Renal cortex interstitium (tissue), 11 donors: ENCODE measurements at regions not wholly inside any gene's neighbourhood (a gene's known extent, or its start where the extent isn't known, plus 50 kb on each side); places are given as distances from the start of the nearest gene placed in this dataset.
"Not testable (repeated sequence)": the region's sequence is repeated elsewhere in the genome, so short reads cannot be mapped to it uniquely, and the experiment has no call there.

ENCODE experiments used
- DNase-seq, 11 donors: peaks; one replicate each; pipeline ENCODE4 v3.0.0-alpha.2; 2013; ENCODE audit warnings: low read depth in 9 of 11, low spot score in 4 of 11; ENCODE audit errors: extremely low read depth in 1 of 11

DNA sequence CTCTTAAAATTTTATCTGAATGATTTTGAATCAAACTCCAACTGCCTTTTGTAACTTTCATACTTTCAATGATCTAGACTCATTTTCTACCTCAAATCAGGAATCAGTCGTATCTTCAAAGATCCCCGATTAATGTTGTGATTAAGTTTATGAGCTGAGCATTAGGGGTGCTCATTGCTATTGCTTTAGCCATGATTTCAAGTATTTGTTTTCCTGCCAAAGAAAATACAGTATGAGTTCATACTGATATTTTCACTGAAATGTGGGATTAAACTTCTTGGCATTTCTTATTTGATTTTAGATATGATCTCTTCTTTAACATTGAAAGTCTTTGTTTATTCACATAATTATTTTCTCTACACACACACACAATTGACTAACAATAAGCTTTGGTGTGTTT lies 785.6 kb downstream of the NTRK3 start:
- DNase-seq: no peak

DNA sequence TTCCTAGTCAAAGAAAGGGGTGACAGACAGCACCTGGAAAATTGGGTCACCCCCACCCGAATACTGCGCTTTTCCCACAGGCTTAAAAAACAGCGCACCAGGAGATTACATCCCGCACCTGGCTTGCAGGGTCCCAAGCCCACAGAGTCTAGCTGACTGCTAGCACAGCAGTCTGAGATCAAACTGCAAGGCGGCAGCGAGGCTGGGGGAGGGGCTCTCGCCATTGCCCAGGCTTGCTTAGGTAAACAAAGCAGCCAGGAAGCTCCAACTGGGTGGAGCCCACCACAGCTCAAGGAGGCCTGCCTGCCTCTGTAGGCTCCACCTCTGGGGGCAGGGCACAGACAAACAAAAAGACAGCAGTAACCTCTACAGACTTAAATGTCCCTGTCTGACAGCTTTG lies 792.6 kb downstream of the NTRK3 start:
- DNase-seq: not testable (repeated sequence)

- no peak for DNase-seq
Measured at GRCh38 chr15:87461631-87462030, 794.9 kb downstream of the NTRK3 start.

DNA sequence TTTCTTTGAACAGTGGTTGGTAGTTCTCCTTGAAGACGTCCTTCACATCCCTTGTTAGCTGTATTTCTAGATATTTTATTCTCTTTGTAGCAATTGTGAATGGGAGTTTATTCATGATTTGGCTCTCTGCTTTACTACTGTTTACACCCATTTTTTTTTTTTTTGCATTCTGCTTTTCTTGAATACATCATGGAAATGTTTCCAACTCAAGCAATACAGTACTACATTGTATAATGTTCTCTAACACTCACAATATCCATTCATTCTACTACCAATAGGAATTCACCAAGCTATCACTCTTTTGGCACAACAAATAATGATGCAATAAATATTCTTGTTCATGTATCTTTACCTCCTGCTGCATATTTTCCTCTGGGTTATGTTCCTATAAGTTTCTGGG lies 801.7 kb downstream of the NTRK3 start:
- DNase-seq: no peak

- DNase-seq: no peak
Measured at GRCh38 chr15:87450314-87450713, 806.2 kb downstream of the NTRK3 start.

- DNase-seq: no peak
Measured at GRCh38 chr15:87439090-87439489, 817.4 kb downstream of the NTRK3 start.

- no peak for DNase-seq
Measured at GRCh38 chr15:87433871-87434270, 822.7 kb downstream of the NTRK3 start.

GRCh38 chr15:87429754-87430153 lies 826.8 kb downstream of the NTRK3 start:
- DNase-seq: no peak

GRCh38 chr15:87420017-87420416 lies 836.5 kb downstream of the NTRK3 start:
- no peak for DNase-seq

DNA sequence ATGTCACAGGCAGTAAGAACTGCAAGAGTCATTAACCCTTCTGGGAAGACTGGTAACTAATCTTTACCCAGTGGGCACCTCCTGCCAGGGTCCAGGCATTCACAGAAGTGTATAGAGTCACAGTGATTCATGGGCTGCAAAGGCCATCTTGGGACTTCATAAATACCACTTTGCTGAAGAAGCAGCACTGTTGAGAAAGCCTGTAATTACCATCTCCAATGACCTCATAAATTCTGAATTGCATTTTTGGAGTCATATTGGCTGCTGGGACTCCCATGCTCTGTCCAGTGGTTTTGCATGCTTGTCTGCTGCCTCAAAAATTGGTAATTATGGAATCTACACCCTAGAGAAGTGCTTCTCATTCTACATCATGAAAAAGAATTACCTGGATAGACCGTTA lies 837.2 kb downstream of the NTRK3 start:
- DNase-seq: no peak

DNA sequence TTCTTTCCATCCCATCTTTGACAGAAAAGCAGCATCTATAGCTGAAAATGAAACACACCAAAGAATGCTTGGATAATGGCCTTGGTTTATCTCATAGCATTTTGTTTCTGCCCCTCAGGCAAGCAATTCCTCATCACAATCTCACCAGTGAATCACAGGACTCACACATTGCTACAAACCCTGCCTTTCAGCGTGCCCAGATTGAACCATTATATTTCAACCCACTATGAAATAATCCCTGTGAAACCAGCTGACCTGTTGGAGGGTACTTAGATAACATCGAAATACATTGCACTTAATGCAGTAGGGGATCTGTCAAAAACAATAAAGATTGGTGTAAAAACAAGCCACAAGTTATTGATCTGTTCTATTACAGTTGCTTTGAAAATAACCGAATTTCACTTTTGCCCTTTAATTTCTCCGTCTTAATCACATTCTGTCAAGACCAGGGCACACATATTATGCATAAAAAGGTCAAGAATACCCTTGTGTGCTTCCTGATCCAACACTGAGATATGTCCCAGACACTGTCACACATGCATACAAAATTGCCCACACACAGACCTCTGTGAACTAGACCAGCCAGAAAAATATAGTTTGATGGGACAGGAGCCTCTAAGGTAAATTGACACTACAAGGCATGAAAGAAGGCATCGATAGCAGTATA lies 839.8 kb downstream of the NTRK3 start:
- DNase-seq: no peak

DNA sequence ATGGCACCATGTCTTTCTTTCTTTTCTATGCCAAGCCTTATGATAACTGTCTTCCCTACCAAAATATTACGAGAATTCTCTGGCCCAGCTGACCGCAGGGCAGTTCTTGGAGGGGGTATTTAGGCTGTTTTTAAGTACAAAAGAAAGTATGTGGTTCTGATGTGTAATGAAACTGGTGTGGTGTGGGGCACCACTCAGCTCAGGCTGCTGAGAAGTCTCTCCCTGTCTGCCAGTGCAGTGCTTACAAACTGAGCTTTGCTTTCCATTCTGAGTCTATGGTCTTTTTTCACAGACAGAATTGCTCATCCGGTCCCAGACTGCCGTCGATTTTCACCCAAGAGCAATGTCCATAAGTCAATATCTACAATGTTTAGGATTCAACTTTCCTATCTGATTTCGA lies 847.6 kb downstream of the NTRK3 start:
- DNase-seq: no peak

- DNase-seq: no peak
Measured at GRCh38 chr15:87403973-87404372, 852.6 kb downstream of the NTRK3 start.

DNA sequence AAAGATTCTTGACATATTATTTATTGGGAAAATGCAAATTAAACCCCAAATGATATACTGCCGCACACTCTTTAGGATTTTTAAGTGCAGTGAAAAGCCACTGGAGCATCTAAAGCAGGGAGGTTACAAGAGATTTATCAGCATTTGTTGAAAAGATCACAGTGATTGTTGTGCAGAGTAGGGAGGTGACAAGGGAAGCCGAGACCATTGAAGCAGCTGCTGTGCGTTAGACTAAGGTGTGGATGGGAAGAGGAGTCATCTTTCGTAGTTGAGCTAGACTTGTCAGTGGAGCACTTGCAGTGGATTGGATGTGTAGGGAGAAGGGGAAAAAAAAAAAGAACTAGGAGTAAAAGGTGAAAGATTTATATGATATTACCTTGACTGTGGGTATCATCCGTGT lies 854.6 kb downstream of the NTRK3 start:
- DNase-seq: peak in 3 of 11 donors; percentile 5 to 17 (median 5)

DNA sequence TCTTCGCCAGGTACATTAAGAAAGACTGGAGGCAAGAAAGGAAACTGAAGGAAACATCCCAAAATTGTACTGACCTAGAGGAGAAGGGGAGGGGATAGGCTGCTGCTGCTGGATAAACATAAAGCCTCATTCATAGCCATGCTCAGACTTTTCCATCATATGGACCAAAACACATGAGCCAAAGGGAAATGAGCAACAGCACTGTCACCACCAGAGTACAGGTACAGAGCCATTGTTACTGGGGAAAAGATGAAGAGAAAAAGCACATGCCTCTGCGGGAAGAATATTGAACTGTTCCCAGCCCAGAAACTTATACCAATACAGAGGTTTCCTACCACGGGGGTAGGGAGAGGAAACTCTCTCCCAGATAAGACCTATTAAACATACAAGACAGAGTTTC lies 861.9 kb downstream of the NTRK3 start:
- DNase-seq: no peak

DNA sequence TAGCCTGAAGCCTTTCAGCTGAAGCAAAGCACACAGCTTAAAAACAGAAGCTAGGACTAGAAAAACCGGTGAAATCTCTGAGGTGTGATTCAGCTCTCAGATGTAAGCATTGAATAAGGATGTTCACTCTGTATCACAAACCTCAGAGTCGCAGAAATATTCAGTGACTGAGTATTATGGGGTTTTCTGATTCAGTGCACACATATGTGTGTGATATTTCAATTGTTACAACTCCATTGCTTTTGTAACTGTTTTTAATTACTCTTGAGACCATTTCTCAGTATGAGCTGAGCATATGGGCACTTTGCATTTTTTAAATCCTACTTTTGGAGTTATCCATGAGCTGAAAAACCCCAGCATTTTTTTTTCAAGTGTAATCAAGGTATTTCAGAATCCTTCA lies 868.8 kb downstream of the NTRK3 start:
- DNase-seq: no peak

DNA sequence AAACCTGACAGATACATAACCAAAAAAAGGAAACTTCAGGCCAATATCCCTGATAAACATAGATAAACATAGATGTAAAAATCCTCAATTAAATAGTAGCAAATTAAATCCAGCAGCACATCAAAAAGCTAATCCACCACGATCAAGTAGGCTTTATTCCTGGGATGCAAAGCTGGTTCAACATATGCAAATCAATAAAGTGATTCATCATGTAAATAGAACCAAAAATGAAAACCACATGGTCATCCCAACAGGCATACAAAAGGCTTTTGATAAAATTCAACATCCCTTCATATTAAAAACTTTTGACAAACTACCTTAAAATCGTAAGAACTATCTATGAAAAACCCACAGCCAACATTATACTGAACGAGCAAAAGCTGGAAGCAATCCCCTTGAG lies 882.2 kb downstream of the NTRK3 start:
- DNase-seq: no peak

- DNase-seq: no peak
Measured at GRCh38 chr15:87369269-87369668, 887.3 kb downstream of the NTRK3 start.

GRCh38 chr15:87368511-87368910 lies 888.0 kb downstream of the NTRK3 start:
- DNase-seq: no peak

DNA sequence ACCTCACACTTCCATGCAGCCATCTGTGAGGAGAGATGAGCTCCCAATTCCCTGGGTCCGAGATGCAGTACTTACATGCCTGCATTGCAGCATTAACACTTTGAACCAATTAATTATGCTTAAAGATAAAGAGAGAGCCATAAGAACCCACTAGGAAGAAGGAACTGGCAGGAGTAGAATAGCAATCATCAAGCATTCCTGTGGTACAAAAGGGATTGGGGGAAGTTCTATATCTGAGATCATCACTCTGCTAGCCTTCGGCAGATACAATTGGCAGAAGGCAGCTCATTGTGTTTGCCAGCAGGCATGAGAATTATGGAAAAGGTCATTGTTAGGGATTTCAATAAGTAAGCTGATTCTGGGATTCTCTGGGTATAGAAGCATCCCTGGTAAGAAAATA lies 891.4 kb downstream of the NTRK3 start:
- no peak for DNase-seq

DNA sequence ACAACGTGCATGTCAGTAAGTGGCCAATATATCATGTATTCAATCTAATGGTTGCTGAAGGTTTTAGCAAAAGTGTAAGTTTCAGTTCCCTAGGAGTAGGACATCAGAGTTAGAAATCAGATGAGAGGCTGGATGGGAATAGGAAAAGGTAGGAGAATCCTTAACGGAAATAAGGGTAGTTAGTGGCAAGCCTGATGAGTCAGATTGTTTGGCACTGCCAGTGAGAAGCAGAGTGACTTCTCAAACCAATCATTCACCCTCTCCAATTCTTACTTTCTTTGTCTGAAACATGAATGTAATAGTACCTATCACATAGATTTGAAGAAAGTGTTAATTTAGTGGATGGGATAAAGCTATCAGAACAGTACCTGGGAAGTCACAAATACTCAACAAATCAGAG lies 894.0 kb downstream of the NTRK3 start:
- no peak for DNase-seq
